ENCODE measurements at regions not wholly inside any gene's neighbourhood (a gene's known extent, or its start where the extent isn't known, plus 50 kb on each side); places are given as distances from the start of the nearest gene placed in this dataset.
"Not testable (repeated sequence)": the region's sequence is repeated elsewhere in the genome, so short reads cannot be mapped to it uniquely, and the experiment has no call there.

DNA sequence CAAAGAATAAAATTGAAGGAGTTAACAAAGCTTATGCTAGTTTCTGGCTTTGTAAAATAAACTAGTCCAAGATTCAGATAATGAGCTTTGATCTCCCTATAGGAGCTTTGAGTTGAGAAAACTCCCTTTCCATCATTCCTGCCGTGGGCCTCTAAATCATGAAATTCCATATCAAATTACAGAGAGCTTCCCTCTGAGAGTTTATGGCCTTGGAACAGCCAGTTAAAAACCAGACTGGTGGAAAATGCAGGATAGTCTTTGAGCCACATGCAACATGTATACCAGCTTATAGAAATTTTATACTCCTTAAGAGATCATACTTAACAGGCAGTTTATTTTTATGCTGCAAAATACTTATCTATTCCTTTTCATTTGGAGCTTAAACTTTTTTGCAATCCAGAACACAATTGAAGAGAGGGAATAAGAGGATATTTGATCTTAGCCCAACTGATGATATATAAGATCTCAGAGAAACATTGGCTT is 175.8 kb upstream of the ATP2B1 start:
- no peak for DNase-seq

DNA sequence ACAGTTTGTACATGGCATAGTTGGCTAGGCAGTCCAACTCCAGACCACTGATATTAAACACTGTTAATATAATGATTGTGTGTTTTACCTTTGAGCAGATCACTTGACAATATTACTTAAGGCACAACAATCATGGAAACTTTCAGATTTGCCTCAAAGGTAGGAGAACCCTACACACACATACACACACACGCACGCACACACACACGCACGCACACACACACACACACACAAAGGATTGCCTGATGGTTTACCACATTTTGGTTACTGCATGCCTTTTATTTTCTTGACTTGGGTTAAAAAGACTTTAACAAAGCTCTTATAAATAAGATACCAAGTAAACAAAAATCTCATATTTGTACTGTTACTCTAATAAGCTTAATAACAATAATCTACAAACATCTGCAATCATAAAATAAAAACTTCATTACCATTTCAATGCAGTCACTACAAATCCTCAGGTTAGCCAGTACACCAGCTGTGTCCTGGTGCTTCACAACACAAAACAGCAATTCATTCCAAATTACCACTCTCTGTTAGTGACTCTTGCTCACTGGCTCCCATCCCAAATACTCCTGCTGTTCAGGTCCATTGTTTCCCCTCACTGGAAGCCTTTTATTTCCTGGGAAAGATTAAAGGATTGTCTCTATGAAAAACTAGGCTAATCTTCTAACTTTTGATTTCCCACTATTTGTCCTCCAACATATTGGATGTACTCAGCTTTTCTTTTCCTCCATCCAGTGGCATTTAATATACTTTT is 175.2 kb upstream of the ATP2B1 start:
- DNase-seq = peak in 1 of 51 donors; percentile 2

DNA sequence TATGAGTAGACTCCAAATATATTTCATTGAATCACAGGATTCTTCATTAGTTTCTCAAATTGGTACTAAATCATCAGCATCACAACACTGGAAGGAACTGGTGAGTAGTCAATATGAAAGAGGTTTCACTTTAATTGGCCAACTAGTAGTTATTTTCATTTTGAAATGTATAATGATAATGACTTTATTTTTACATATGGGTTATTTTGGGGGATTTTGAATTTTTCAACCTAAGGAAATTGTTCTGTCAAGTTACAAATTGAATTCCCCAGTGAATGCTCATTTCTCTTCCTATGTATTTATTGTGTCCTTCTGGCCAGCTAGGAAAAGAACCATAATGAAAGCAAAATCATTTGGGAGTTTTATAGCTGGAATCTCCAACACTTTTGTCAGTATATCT is 174.2 kb upstream of the ATP2B1 start:
- DNase-seq = no peak

DNA sequence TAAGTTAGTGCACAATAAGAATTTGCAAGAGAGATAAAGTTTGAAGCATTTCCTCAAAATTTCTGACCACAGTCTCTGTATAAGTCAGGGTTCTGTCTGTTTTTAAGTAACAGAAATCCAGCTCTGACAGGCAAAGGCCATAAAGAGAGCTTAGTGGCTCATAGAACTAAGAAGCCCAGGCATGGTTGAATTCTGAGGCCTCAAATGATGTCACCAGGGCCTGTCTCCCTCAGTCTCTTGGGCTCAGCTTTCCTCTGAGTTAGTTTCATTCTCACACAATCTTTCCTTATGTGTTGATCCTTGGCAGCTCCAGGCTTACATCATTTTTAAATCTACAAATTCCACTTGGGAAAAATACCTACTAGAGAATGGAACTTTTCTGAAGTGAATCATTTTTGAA is 173.4 kb upstream of the ATP2B1 start:
- no peak for DNase-seq

DNA sequence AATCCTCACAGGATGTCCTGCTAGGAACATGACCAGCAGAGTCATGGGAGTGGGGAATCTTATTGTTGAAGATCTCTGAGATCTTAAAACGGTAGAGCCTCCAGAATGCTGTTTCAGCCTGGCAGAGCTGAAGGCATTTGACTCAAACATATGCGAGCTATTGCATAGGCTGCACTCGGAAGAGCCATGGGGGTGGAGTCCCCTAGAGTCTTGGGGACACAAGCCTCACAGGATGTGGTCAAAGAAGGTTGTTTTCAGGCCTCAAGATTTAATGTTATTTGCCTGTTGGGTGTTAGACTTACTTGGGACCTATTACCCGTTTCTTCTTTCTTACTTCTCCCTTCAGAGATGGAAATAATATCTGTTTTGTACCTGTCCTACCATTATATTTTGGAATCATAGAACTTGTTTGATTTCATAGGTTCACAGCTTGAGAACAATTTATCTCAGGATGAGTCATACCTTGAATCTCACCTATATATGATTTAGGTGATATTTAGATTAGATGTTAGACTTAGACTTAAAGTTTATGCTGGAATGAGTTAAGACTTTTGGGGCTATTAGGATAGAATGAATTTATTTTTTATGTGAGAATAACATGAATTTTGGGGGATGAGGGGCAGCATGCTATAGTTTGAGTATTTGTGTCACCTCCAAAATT is 172.2 kb upstream of the ATP2B1 start:
- no peak for DNase-seq

DNA sequence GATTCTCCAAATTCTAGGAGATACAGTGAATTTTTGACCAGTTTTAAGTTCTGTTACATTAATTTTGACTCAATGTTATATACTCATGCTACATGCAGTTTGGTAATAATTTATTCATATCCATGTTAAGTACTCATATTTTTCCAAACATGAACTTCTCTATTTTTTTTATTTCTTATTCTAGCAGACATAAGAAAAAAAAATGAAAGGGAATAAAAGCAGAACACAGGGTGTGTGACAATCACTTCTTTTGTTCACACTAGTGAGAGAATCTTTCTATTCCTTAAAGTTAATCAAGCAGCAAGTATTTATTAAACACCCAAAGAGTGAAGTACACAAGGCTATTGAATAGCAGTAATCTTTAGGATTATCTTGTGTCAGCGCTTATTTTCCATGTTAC is 171.1 kb upstream of the ATP2B1 start:
- DNase-seq = no peak

DNA sequence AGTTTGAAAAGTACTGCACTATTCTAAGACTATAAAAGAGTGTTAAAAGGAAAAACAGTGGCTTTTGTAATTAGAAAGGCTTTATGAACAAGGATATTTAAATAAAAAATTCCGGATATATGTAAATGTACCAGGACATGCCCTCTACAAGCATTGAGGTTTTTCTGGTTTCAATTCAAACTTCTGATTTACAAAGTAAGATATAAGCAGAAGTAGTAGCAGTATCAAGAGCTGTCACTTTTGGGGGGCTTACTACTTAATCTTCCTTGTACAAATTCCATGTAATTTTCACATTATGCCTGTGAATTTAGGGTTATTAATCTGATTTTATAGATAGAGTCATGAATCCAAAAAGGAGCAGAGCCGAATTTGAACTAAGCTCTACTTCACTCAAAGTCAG is 170.3 kb upstream of the ATP2B1 start:
- no peak for DNase-seq

DNA sequence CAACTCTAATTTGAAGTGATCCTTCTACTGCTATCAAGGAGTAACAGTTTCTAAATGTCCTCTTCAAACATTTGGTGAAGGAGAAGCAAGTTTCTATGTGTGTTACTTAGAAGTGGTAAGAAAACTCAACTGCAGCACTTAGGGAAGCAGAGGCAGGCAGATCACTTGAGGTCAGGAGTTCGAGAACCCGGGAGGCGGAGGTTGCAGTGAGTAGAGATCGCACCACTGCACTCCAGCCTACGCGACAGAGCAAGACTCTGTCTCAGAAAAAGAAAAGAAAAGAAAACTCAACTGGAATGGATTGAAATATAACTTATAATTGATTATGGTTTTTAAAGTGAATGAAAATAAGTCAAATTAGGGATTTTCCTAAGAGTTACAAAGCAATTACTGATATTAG is 169.7 kb upstream of the ATP2B1 start:
- no peak for DNase-seq

DNA sequence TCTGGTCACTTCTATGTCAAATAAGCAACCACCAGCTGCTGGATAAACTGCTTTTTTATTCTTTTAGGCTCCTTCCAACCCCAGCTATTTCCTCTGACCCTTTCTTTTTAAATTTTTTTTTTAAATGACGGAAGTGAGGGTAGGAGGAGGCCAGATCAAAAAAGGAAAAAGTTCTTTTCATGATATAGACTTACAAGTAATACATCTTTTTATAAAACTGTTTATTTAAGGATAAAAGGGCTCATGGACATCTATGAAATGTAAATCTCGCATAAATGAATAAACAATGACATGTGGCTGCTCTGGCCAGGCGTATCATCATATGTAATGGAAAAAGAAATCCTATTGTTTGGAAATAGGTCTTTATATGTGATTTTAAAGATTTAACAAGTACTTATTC is 169.0 kb upstream of the ATP2B1 start:
- DNase-seq = no peak

DNA sequence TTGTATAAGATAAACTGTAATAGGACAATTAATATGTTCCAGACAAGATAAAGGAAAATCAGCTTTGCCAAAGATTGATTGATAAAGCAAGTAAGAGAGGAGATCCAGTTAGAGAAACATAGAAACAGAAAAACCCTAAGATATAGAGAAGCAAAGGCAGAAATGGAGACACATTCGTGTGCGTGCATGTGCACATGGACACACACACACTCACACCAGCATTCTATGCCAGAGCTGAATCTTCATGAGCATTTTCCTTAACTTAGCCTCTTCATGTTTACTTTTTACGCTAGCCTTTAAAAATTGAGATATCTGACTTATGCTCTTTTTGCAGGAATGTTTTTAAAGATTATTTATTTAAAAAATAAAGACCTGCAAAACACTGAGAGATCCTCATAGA is 168.5 kb upstream of the ATP2B1 start:
- no peak for DNase-seq

DNA sequence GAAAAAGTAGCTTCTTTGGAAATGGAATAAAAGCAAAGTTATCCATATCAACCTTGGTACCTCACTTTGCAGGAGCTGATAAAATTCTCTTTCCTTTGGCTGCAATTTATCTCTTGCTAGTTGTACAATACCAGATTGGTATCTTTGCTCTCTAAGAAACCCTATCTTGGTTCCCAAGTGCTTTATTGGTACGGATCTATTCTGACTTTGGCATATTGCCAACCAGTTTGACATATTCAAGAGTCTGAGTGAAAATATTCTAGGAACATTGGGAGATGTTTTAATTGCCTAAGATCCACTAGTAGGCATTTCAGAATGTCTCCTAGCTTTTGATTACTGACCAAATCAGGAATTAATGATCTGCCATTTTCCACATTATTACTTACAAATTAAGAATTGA is 167.2 kb upstream of the ATP2B1 start:
- no peak for DNase-seq

DNA sequence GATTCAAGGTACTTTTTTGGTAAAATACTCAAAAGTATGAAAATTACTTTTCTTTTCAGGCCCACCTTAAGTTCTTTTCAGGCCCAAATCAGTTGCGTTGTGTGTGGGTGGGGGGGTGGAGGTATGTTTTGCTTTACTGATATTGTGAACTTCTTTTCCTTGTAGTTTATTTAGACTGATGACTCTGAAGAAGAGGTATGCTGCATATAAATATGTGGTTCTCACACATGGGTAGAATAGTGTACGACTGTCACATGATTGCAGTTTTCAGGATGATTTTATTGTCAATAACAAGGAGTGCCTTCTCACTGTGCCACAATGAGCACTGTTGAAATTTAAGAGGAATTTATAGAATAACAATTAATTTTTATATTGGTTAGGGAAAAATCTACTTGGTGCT is 166.6 kb upstream of the ATP2B1 start:
- no peak for DNase-seq

DNA sequence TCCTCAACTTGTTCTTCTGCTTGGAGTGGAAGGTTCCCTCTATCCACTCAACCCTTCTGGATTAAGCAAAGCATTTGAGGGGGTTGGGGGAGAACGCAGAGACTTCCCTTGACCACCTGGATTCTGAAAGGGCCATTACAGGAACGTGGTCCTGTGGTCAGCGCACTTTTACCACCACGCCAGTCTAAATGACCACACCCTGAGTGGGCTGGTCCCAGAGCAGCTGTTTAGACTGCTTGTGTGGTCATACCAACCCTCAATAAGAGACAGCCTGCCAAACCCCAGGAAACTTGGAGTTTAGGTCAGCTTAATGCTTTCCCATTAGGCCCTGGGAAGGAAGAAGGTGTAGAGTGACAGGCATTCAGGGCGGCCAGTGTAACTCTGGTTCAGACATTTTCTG is 165.5 kb upstream of the ATP2B1 start:
- DNase-seq = no peak

DNA sequence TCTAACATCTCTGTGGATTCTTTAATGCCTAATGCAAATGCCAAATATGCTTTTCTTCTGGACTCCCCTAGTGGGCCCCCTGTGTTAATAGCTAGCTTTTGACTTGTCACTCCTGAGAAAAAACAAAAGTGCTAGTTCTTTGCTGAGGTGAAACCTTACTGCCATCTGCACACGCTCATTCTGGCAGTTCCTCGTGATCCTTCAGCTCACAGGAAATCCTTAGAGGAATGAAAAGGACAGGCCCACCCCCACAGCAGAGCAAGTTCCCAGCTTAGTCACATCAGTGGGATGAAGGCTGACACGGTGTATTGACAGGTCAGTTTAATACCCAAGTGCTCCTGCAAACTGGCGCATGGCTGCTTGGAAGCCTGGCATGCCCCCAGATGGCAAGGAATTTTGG is 165.1 kb upstream of the ATP2B1 start:
- no peak for DNase-seq

DNA sequence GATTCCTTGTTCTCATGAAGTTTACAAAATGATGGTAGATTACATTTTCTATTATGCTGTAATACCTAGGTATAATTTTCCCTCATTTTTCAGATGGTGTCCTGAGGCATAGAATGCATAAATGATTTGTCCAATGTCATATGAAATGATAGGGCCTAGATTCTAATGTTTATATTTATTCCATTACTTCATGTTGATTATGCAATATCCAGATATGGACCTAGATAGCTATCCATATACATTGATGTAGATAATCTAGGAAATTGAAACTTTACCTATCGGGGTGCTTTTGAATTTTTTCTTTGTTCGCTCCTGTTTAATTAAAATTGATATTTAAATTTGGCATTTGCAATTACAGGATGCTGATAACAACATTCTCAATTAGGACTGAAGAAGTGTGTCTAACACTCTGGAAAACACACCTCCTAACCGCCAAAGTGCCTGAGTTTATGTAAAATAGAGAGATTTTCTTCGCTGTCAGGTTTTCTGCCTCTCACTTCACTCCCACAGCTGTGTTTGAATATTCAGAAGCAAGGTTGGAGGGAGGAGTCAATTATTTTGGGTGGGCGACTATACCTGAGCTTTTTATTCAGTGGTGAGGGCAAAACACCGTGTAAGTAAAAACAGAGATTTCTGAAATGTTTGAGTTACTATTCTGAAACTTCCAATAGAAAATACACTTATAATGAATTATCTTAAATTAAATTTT is 164.4 kb upstream of the ATP2B1 start:
- DNase-seq = peak in 1 of 51 donors; percentile 8

DNA sequence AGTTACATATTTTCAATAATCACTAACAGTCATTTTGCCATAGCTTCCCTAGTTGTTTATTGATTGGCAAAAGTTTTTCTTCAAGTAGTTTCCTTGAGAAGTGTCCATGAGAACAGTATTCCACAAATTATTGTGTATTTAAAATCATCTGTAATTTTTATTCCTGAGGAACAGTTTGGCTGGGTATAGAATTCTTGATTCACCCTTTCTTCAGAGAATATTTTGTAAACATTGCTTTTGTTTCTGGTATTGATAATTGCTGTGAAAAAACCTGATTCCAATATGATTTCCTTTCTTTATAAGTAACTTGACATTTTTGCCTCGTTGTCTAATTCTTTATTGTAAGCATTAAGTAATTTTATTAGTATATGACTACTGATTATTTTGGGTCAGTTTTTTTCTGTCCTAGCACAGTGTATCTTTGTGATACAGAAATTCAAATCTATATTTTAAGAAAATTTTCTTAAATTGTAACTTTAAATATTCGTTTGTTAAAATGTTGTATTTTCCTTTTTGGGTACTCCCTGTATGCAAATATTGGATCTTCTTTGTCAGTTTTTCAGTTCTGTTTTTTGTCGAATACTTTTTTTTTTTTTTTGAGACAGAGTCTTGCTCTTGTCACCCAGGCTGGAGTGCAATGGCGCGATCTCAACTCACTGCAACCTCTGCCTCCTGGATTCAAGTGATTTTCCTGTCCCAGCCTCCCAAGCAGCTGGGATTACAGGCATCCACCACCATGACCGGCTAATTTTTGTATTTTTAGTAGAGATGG is 162.0 kb upstream of the ATP2B1 start:
- no peak for DNase-seq

DNA sequence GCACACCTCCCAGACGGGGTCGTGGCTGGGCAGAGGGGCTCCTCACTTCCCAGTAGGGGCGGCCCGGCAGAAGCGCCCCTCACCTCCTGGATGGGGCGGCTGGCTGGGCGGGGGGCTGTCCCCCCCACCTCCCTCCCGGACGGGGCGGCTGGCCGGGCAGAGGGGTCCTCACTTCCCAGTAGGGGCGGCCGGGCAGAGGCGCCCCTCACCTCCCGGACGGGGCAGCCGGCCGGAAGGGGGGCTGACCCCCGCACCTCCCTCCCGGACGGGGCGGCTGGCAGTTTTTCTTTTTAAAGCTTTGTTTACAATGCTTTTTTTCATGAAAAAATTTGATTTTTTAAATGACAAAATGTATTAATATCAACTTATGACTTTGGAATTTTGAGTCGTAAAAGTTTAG is 159.0 kb upstream of the ATP2B1 start:
- not testable (repeated sequence) for DNase-seq

DNA sequence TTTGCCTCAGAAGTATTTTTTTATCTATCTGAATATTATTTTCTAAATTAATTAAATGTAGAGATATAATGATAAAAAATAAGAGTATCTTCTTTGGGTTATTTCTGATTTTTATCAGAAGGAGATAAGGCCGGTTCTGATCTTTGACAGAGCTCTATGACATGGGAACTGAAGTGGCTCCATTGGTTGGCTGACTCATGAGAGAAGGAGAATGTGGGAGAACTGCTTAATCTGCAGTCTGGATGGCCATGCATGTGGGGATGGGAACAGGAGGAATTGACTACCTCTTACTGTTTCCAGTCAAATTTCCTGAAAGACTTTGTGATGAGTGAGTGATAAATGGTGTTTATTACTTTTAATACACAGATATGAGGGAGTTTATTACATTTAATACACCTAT is 155.8 kb upstream of the ATP2B1 start:
- no peak for DNase-seq

DNA sequence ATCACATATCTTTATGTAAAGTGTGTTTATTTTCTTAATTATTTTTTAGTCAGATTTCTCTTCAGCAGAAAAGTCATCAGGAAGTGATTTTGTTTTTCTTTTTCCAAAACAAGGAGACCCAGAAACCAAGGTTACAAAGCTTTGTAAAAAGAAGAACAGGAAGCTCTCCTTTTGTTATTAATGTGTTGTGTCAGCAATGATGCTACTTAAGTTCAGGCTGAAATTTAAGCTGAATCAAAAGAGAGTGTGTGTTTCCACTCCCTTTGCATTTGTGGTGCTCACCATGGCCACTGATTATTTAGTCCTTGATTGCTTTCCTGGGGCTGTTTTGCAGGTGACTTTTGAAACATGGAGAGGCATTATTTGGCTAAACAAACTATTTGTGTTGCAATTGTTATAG is 155.3 kb upstream of the ATP2B1 start:
- DNase-seq = peak in 1 of 51 donors; percentile 27

DNA sequence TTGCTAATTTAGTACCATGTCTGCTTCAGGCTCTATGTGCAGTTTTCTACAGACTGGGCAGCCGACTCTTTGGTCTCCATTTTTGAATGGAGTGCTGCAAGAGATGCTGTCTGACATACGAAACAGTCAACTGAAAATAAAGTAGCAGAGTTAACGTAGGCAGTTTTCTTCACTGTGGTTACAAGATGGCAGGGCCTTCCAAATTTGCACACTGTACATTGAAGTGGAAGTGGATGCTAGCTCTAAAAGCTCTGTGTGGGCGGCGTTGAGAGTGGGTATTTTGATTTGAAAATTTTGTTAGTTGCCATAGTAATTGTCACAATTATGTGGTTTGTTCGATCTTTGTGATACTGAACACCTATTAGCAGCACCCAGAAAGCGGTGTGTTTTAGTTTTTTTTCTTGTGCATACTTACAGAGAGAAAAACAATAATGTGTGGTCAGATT is 154.9 kb upstream of the ATP2B1 start:
- DNase-seq = peak in 1 of 51 donors; percentile 40

Measured in hypothalamus (tissue), 51 donors.